ENCODE measurements at regions not wholly inside any gene's neighbourhood (a gene's known extent, or its start where the extent isn't known, plus 50 kb on each side); places are given as distances from the start of the nearest gene placed in this dataset.
"Not testable (repeated sequence)": the region's sequence is repeated elsewhere in the genome, so short reads cannot be mapped to it uniquely, and the experiment has no call there.

GRCh38 chr6:170087421-170087780, 203.5 kb downstream of the DLL1 start:
- not testable (repeated sequence) for TF ChIP-seq REST (IDR thresholded peaks at IDR 0.05; ENCODE audit: unreplicated experiment); EZH2 (IDR thresholded peaks at IDR 0.05; ENCODE audit: low read depth, unreplicated experiment)

All from GM23338 (cell line).